ENCODE measurements at regions not wholly inside any gene's neighbourhood (a gene's known extent, or its start where the extent isn't known, plus 50 kb on each side); places are given as distances from the start of the nearest gene placed in this dataset.

GRCh38 chr12:98446682-98447081 lies 68.7 kb upstream of the TMPO start:
- Histone ChIP-seq H3K27ac (no peak overlapping the region), H3K36me3 (no peaks in the 10 kb centered on the region), H3K4me1 (no peaks in the 10 kb centered on the region), H3K9me3 (no peaks in the 10 kb centered on the region), H3K27me3 (no peaks in the 10 kb centered on the region), H3K4me3 (no peak overlapping the region)
- intact Hi-C loops (cut with DNase I; ENCODE audit: low total_unique reads): no loop called here
- no peak for TF ChIP-seq CTCF (IDR thresholded peaks at IDR 0.05)
- no peak for TF ChIP-seq POLR2AphosphoS5 (IDR thresholded peaks at IDR 0.05)
- TF ChIP-seq POLR2A (IDR thresholded peaks at IDR 0.05): no peak
- no peak for DNase-seq (ENCODE audit: low spot score in 2 of 2)

GRCh38 chr12:98449584-98449983 lies 65.8 kb upstream of the TMPO start:
- Histone ChIP-seq H3K36me3 (no peaks in the 10 kb centered on the region), H3K27me3 (no peaks in the 10 kb centered on the region), H3K27ac (no peak overlapping the region), H3K4me3 (no peak overlapping the region), H3K9me3 (no peaks in the 10 kb centered on the region), H3K4me1 (no peaks in the 10 kb centered on the region)
- intact Hi-C loops (cut with DNase I; ENCODE audit: low total_unique reads): no loop called here
- no peak for TF ChIP-seq POLR2A (IDR thresholded peaks at IDR 0.05)
- no peak for TF ChIP-seq POLR2AphosphoS5 (IDR thresholded peaks at IDR 0.05)
- TF ChIP-seq CTCF (IDR thresholded peaks at IDR 0.05): no peak
- DNase-seq (ENCODE audit: low spot score in 2 of 2): no peak

GRCh38 chr12:98453070-98453469 lies 62.3 kb upstream of the TMPO start:
- no peak for DNase-seq (ENCODE audit: low spot score in 2 of 2)
- H3K36me3 ChIP-seq: no peaks in the 10 kb centered on the region
- H3K4me3 ChIP-seq: no peak overlapping the region
- no peaks in the 10 kb centered on the region for H3K27me3 ChIP-seq
- H3K4me1 ChIP-seq: no peaks in the 10 kb centered on the region
- H3K27ac ChIP-seq: no peak overlapping the region
- no peaks in the 10 kb centered on the region for H3K9me3 ChIP-seq
- no peak for TF ChIP-seq POLR2A (IDR thresholded peaks at IDR 0.05)
- TF ChIP-seq POLR2AphosphoS5 (IDR thresholded peaks at IDR 0.05): no peak
- no peak for TF ChIP-seq CTCF (IDR thresholded peaks at IDR 0.05)
- intact Hi-C loops (cut with DNase I; ENCODE audit: low total_unique reads): no loop called here

- H3K4me1 ChIP-seq: no peaks in the 10 kb centered on the region
- no peak overlapping the region for H3K27ac ChIP-seq
- intact Hi-C loops (cut with DNase I; ENCODE audit: low total_unique reads): no loop called here
- DNase-seq (ENCODE audit: low spot score in 2 of 2): no peak
- no peak for TF ChIP-seq POLR2A (IDR thresholded peaks at IDR 0.05)
- TF ChIP-seq CTCF (IDR thresholded peaks at IDR 0.05): no peak
- no peak for TF ChIP-seq POLR2AphosphoS5 (IDR thresholded peaks at IDR 0.05)
- H3K27me3 ChIP-seq: no peaks in the 10 kb centered on the region
- H3K9me3 ChIP-seq: no peaks in the 10 kb centered on the region
- no peak overlapping the region for H3K4me3 ChIP-seq
- H3K36me3 ChIP-seq: no peaks in the 10 kb centered on the region
Observed at GRCh38 chr12:98453492-98453891, 61.9 kb upstream of the TMPO start.

- Histone ChIP-seq H3K4me1 (no peaks in the 10 kb centered on the region), H3K27ac (no peak overlapping the region), H3K9me3 (no peaks in the 10 kb centered on the region), H3K36me3 (no peaks in the 10 kb centered on the region), H3K27me3 (no peaks in the 10 kb centered on the region), H3K4me3 (no peak overlapping the region)
- intact Hi-C loops (cut with DNase I; ENCODE audit: low total_unique reads): no loop called here
- TF ChIP-seq POLR2AphosphoS5 (IDR thresholded peaks at IDR 0.05) (no peak), CTCF (IDR thresholded peaks at IDR 0.05) (no peak), POLR2A (IDR thresholded peaks at IDR 0.05) (no peak)
- DNase-seq (ENCODE audit: low spot score in 2 of 2): no peak
Observed at GRCh38 chr12:98456041-98456440, 59.3 kb upstream of the TMPO start.

All from breast epithelium (tissue), 4 donors.